HS-5 (cell line): ENCODE measurements at regions not wholly inside any gene's neighbourhood (a gene's known extent, or its start where the extent isn't known, plus 50 kb on each side); places are given as distances from the start of the nearest gene placed in this dataset.

ENCODE experiments used
- DNase-seq: peaks from one replicate; pipeline ENCODE4 v3.0.0-alpha.2; 2012; ENCODE audit warnings: low read depth

DNA sequence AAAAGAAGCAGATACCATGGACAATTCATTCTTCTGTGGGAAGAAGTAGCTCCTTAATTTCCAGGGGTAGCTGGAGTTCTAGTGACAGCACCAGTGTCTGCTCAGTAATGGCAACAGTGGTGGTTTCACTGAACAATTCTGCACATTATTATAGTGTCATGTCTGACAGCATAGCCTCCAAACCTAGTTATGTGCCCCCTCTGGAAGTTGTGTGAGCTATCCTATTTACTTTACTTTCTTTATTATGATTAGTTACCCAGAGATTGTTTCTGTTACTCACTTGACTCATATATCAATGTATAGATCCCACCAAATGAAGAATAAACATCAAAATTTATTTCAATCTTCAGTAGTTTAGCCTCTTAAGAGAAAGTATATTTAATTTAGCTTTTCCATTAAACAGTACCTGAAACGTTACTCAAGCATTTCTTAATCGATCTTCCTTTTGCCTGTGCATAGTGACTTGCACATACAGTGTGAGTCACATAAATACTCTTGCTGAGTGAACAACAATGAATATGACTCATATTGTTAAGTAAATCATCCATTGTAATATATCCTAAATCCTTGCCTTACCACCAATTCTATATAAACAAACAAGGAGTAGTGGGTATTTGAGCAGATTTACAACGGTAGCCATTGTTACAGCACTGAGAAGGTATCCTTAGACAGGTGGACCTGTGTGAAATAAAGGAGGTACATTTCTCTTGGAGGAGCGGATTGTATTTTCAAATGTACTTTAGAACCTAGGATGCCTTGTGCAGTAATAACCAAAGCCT lies 534.7 kb downstream of the ANKRD50 start:
- DNase-seq = peak; percentile 44

DNA sequence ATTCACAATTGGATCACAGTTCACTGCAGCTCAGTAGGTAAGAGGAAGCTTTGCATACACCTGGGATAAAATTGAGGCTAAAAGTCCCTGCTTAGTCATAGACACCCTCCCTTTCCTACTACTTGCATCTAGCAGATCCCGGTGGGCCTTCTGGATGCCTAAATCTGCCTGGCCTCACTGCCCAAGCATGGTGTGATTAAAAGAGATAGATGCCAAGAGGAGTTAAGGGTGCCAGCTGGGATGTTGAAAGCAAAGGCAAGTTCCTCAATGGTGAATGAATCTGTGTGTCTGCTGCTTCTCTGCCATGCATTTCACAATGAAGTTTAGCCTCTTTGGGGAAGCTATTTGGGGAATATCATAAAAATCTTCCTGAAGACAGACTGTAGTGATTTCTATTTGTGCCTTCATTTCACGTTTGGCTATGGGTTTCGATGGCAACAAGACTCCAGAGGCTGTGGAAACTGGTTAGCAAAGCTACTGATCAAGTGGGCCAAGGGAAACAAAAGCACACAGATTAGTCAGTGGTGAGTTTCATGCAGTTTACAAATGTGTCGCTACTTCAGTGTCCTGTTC lies 534.0 kb downstream of the ANKRD50 start:
- no peak for DNase-seq

DNA sequence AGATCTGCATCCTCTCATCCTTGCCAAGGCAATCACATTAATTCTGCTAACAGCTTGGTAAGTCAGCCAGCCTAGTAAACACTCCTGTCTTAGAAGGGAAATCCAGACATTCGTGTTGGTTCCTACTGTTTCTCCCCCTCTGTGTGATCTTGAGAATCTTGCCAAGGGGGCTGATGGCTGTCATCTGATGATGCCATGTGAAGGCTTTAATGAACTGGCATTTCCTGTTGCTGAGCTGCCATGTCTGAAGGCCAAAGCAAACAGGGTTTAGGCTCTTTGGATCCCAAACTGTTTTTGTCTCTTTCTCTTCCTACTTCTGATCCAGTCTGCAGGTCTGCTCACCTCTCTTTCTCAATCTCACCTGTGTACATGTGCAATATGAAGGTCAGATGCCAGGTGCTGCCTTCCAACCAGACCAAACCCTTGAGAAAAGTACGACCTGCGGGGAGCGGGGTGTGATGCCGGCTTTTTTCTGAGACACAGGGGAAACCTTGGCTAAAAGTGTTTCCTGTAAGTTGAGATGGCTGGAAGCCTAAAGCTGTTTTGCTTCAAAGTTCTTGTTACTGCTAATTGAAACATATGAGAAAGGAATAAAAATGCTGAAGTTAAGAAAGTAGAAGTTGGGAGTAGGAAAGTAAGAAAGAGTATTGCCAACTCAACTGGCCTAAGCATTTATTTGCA lies 532.9 kb downstream of the ANKRD50 start:
- DNase-seq = no peak

DNA sequence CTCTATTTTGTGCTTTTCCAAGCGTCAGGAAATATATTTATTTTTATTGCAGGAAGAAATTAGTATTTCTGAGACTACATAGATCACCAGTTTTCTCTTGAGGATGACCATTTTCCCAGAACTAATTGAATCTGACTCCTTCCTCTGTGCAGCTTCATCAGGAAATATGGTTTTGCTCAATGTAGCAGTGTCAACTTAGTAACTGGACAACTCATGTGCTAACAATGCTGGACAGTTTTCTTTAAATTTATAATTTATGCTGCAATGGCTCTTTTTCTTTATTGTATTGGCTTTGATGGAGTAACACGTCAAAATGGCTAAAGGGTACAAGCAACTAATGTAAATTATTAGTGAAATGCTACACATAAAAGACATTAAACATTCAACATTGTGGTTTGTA lies 531.5 kb downstream of the ANKRD50 start:
- DNase-seq = no peak

DNA sequence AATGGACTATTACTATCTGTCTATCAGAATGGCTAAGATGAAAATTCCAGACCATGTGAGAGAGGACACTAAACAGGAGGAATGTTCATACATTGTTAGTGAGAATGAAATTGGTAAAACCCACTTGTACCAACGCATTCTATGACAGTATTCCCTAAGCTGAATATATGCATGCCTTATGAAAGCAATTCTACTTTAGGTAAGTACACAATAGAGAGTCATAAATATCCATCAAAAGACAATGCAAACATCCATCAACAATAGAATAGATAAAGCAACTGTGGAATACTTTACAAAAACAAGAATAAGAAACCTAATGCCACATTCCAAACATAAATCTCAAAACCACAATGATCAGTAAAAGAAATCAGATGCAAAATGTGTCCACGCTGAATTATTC lies 529.3 kb downstream of the ANKRD50 start:
- DNase-seq = no peak

DNA sequence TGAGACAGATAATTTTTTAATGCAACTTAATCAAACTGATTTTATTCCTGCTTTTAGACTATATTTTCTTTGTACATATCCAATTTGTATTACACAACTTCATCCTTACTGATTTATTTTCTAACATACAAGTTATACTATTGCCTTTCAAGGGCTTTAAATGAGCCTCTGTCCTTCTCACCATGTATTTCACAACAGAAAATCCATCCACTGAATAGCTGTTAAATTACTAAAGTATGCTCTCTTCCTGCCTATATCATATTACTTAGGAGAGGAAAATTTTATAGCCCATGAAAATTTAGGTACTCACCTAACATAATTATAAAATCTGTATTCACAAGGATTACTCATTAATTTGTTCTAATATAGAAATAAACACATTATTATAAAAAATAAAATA lies 528.6 kb downstream of the ANKRD50 start:
- no peak for DNase-seq

DNA sequence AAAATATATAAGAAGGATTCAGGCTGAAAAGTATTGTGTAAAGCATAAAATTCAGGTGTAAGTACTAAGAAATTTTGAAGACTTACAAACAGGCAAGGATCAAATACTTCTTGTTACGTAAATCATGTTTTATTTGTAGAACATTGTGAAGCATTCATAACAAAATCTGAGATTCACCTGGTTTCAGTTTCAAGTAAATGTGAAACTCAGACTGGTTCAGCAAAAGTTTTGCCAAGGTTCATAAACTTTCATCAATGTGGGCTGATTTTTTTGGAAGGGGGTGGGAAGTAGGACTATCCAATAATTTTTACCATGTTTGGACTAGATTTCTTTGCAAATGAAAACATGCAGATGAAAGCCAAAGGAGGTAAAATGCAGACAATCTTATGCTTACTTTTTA lies 527.7 kb downstream of the ANKRD50 start:
- DNase-seq = no peak

DNA sequence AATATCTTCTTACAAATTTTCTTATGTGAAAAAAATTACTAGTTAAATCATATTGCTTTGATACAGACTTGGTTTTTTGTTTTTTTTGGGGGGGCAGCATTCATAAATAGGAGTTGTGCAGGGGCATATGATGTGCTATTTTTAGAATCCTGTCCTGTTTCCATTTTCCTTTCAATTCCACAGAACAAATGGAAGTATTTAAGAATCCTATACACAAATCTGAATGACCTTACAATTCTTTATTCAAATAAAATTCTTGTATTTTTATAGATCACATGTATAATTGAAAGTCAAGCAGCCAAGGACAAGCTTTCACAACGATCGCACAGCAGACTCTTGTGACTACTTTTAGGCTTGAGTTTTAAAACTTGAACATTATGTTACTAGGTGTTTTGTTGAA lies 523.9 kb downstream of the ANKRD50 start:
- DNase-seq = no peak

DNA sequence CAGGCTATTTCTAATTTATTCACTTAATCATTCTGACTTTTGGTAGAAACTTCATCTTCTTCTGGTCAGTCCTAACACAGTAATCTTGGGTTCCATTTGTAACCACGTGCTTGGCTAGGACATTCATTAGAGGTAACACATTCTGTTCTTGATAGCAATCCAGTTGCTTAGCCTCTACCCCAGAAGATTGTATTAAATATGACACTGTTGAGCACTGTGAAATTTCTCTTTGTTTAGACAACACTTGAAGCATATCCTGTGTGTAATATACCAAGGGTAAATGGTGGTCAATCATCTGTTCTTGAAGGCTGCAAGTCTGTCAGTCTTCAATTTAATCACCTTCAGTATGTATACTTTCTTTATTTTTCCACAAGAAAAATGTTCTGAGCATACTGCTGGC lies 523.0 kb downstream of the ANKRD50 start:
- no peak for DNase-seq

DNA sequence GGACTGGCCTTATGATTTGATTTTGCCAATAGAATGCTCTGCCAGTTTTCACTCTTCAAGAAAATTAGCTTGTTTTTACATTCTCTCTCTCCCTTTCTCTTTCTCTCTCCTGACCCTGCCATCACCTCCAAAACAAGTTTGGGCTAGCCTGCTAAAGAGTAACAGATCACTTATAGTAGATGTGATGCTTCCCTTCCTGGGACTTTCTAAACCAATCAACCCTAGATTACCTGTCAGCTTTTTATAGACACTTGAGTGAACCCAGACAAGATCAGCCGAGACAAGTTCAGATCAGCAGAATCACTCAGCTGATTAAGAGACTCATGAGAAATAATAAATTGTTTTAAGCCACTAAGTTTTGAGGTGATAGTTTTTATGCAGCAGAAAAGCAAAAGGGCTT lies 521.2 kb downstream of the ANKRD50 start:
- no peak for DNase-seq

DNA sequence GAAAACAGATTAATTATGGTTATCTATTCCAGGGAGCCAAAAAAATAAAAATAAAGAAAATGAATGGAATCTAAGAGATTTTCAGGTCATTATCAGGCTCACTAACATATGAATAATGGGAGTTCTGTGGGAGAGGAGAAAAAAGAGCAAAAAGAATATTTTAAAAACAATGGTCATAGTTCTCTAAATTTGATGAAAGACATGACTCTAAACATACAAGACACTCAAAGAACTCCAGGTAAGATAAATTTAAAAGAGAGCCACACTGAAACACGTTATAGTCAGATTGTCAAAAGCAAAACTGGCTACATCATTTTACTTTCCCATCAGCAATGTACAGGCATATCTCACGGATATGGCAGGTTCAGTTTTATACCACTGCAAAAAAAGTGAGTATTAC lies 520.0 kb downstream of the ANKRD50 start:
- DNase-seq = no peak

DNA sequence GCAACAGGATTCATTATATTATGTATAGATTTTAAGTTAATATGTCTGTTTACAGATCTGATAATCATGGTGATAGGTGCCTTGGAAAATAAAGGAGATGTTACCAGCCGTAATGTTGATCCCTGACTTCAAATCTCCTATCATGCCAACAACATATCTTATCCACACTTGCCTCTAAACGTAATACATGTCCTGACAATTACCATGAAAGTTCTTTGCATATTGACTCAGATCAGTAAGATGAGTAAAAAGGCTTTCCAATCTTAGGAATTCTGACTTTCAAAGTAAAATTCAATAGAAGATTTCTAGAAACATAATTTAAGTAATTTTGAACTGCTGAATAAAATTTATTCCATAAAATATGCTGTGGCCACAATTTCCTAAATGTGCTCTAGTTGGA lies 513.3 kb downstream of the ANKRD50 start:
- no peak for DNase-seq

DNA sequence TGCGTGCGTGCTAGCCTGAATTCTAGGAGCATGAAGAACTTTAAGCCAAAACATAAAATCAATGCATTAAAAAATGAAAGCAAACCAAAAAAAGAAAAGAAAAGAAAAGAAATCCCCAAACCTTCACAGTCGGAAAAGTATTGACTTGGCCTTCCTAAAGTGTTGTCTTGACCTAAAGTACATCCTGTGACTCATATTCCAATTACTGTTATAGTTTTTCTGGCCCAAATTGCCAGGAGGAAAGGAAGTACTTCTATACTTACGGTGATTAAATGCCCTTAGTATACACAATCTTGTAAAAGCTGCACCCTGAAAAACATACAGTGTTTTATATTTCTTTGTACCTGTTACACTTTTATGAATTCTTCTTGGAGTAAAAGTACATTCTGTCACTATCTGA lies 512.8 kb downstream of the ANKRD50 start:
- DNase-seq = no peak

DNA sequence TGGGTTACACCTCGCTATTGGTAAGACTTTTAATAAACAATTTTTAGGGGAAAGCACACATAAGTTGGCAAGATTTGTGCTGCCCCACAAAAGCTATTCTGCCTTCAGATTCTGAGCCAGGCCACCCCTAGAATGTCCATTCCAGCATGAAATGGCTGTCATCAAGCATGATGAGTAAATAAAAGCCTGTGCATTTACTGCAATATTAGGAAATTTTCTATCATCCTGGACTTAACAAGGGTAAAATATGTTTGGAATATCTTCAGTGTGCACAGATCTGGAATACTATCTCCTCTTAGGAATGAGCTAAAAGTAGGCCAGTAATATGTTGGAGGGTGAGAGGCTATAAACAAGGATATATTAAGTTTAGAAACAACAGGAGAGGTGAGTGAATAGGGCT lies 510.9 kb downstream of the ANKRD50 start:
- DNase-seq = no peak

DNA sequence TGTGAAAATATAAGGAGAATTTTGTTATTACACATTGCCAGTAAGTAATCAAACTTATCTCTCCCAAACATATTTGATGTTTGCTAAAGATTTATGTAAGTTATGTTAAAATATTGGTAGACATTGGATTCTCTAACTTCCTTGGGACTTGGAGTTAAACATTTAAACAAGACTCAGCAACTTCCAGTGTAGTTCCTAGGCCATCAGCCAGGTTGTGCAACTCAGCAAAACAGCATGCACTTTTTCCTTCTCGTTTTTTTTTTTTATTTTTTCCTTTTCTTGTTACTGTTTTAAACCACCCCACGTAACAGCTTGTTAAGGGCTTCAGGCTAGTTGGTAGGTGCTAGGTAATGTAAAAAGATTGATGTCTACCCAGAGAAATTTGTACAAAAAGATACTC lies 510.4 kb downstream of the ANKRD50 start:
- no peak for DNase-seq

DNA sequence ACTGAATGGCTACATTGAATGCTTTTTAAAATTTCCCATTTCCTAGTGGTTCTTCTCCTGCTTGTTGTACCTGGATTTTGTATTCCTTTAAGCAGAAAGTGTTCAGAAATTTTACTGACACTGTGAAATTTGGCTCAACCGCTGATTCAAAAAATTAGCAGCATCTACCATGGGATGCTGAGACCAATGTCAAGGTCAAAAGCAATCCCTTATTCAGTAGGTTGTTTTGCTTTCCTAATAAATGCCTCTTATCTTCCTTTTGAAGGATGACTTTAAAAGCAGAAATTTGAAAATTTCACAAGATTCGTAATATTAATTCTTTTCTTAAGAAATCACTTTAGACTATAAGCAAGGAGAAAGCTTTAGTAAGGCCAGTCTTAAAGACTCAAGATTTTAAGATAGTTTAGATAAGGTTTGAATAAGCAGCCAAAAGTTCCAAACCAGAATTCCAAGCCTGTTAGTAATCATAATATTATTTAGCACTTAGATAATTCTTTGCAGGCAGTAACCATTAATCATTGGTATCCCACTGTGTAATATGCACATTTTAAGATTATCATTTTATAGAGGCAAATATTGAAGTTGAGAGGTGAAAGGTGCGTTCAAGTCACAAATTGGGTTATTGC lies 508.8 kb downstream of the ANKRD50 start:
- no peak for DNase-seq

DNA sequence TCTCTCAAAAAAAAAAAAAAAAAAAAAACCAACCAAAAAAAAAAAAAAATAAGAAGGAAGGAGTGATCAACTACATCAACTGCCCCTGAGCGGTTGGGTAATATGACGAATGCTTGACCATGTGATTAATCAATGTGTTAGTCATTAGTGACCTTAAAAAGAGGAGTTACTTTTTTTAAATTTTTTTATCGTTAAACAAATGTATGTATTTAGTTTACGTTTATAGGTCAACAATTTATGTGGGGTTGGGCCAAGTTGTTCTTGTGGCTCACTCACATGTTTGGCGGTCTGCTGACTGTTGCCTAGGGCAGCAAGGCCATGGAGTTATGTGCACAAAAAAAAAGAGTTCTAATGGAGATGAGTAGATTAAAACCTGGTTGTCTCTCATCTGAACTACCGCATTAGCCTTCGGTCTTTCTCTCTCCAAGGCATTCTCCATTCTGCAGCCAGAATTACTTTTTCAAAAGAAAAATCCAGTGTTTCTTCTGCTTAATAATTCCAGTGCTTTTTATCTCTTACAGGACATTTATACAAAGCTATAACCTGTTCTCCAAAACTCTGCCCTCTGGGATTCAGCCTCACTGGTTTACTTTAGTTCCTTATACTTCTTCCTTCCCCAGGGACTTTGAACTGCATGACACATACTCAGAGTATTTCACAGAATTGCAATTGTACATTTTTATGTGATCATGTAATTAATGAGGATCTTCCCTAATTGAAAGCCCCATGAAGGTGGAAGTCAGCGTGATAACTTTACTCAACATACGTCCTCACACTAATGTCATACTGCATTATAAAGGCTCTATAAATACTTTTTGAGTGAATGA lies 505.5 kb downstream of the ANKRD50 start:
- DNase-seq = no peak

DNA sequence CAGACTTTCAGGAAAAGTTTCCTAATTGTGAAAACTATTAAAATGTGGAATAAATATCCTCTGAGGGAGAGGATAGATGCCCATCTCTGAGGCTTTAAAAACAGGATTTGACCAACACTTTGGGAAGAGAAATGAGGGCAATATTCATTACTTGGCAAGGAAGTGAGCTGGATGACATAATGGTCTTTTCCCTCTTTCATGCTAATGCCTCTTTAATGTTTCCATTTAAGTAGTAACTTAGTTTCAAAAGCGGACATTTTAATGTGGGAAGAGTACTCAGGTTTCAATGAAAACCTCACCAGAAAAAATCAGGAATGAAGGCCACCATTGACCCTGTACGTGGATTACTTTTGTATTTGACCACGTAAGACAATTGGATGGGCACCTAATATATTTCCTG lies 503.3 kb downstream of the ANKRD50 start:
- no peak for DNase-seq

DNA sequence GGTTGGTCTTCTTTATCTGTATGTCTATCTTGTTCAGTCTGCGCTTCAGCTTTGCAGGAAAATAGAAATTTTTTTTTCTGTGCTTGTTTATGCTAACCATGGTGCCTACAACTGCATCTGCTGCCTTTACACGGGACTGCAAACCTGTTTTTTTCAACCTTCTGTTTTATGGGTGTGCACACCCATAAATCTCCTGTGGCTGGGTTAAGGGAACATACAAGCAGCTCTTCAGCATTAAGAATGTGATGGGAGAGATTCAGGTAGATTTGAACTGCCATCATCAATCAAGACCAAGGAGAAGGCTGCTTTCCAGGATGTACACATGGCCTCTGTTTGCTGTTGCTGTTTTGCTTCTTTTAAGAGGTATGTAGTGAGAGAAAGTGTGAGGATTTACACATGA lies 502.9 kb downstream of the ANKRD50 start:
- DNase-seq = no peak

DNA sequence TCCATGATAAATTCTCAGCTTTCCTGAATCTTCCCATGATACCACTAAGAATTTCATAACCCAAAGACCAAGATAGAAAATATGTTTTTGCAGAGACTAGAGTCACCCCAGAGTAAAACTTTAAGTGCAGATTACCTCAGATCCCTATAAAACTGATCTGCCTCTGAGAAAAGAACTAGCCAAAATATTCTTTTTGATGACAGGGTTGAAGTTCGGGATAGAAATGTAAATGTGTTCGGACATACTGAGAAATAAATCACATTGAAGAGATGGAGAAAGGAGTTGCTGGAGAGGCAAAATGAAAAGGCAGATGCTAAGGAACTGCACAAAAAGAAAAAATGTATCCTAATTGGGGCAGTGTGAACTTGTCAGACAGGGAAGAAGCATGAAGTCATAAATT lies 501.8 kb downstream of the ANKRD50 start:
- DNase-seq = no peak

DNA sequence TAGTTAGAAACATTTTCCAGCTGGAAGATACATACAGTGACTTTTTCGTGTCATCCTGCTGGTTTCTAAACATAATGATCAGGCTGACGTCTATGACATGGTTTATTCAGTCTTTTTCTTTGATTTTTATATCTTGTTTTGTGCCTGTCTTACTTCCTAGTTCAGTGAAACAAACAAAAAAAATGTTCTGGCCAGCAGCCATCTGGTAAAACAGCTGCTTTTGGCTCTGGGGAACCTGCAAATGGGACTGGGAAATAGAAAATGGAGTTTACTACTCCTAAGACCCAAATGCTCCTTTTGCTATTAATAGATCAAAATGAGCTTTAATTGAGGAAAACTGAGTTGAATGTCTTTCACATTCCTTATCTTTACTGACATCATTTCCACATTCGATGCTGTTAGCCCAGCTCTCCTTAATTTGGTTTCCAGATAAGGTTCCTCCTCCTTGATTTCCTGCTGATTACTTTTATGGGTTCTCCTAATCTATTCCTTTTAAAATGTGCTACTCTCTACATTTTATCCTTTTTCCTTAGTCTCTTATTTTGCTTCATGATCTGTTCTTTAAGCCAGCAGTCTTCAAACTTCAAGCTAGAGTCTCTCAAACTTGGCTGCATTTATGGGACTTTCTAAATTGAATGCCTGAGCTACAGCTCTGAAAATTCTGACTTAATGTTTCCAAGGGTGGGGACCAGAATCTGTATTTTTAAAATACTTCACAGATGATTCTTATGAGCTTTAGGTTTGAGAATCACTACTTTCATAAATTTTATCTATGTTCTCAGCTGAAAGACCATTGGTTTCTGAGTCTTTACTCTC lies 499.5 kb downstream of the ANKRD50 start:
- DNase-seq = no peak
